Vagina (tissue), 2 donors: ENCODE measurements at regions not wholly inside any gene's neighbourhood (a gene's known extent, or its start where the extent isn't known, plus 50 kb on each side); places are given as distances from the start of the nearest gene placed in this dataset.

Experiments
- DNase-seq, 2 donors: peaks; one replicate each; pipeline ENCODE4 v3.0.0-alpha.2; 2017; ENCODE audit errors: extremely low spot score in 2 of 2
- H3K27ac ChIP-seq: fragments of 200-600 bp; sonication (generic); one replicate; pipeline ENCODE4 v1.5.1; 2019
- H3K27me3 ChIP-seq: fragments of 200-600 bp; sonication (generic); one replicate; pipeline ENCODE4 v1.5.1; 2019
- H3K36me3 ChIP-seq, 2 donors: fragments of 200-600 bp; sonication (generic); one replicate each; pipeline ENCODE4 v1.5.1; 2017 to 2019
- H3K4me1 ChIP-seq: fragments of 200-600 bp; sonication (generic); one replicate; pipeline ENCODE4 v1.5.1; 2019
- H3K4me3 ChIP-seq, 2 donors: fragments of 200-600 bp; sonication (generic); 1 replicate in 1 of 2; 2 replicates in 1 of 2; pipeline ENCODE4 v1.5.1; 2016 to 2019
- H3K9me3 ChIP-seq: fragments of 200-600 bp; sonication (generic); one replicate; pipeline ENCODE4 v1.5.1; 2019
- POLR2A ChIP-seq, 2 donors: fragments of 450-650 bp; IDR thresholded peaks; one replicate each; pipeline ENCODE4 v1.6.1; 2017; ENCODE audit warnings: antibody characterized with exemption in 2 of 2, mild to moderate bottlenecking in 2 of 2, moderate library complexity in 2 of 2
- POLR2AphosphoS5 ChIP-seq, 2 donors: sonication (generic); formaldehyde crosslinking; IDR thresholded peaks; one replicate each; pipeline ENCODE4 v1.9.0; 2017; ENCODE audit warnings: antibody characterized with exemption in 2 of 2, mild to moderate bottlenecking in 2 of 2, low read depth in 1 of 2; ENCODE audit not compliant: insufficient read depth in 1 of 2
- intact Hi-C: fragments of 100-400 bp; cut with DNase I; formaldehyde crosslinking; loops from one replicate; pipeline ENCODE4 v1.15.1; 2023
- TF ChIP-seq, protein P1 (sequence below), 3 experiments: fragments of 450-650 bp in 2 of 3; fragments of 200-600 bp in 1 of 3; sonication (generic) in 1 of 3; IDR thresholded peaks; one replicate each; pipeline ENCODE4 v1.5.1; 2017 to 2019; ENCODE audit warnings: antibody characterized with exemption in 3 of 3, mild to moderate bottlenecking in 2 of 3, moderate library complexity in 2 of 3

GRCh38 chr16:61580579-61580978 lies 455.7 kb downstream of the CDH8 start:
- DNase-seq = no peak
- no peaks in the 10 kb centered on the region for H3K9me3 ChIP-seq
- intact Hi-C loops = no loop called here
- TF ChIP-seq, protein P1, sequence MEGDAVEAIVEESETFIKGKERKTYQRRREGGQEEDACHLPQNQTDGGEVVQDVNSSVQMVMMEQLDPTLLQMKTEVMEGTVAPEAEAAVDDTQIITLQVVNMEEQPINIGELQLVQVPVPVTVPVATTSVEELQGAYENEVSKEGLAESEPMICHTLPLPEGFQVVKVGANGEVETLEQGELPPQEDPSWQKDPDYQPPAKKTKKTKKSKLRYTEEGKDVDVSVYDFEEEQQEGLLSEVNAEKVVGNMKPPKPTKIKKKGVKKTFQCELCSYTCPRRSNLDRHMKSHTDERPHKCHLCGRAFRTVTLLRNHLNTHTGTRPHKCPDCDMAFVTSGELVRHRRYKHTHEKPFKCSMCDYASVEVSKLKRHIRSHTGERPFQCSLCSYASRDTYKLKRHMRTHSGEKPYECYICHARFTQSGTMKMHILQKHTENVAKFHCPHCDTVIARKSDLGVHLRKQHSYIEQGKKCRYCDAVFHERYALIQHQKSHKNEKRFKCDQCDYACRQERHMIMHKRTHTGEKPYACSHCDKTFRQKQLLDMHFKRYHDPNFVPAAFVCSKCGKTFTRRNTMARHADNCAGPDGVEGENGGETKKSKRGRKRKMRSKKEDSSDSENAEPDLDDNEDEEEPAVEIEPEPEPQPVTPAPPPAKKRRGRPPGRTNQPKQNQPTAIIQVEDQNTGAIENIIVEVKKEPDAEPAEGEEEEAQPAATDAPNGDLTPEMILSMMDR (IDR thresholded peaks at IDR 0.05) = no peak
- TF ChIP-seq POLR2A (IDR thresholded peaks at IDR 0.05) (no peak), POLR2AphosphoS5 (IDR thresholded peaks at IDR 0.05; ENCODE audit: insufficient read depth in 1 of 2, low read depth in 1 of 2) (no peak)
- H3K36me3 ChIP-seq = no peaks in the 10 kb centered on the region
- H3K27ac ChIP-seq = no peak overlapping the region
- no peaks in the 10 kb centered on the region for H3K27me3 ChIP-seq
- H3K4me3 ChIP-seq = no peak overlapping the region
- no peaks in the 10 kb centered on the region for H3K4me1 ChIP-seq

DNA sequence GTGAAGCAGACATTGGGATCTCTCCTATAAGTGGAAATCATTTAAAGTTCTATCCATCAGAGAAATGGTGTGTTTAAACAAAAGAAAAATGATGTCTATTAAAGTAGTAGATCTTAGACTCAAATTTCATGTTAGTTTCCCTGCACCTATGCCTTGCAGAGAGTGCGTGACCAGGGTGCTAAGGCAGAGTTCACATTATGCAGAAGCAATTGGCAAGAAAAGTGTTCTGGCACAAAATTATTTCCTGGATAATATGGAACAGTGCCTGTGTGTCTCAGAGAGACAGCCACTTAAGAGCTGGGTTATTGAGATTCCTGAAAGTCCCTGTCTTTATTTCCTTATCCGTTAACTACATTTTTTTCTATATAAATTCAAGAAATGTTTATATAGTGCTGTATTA lies 457.0 kb downstream of the CDH8 start:
- intact Hi-C loops = no loop called here
- Histone ChIP-seq H3K27me3 (no peaks in the 10 kb centered on the region), H3K4me1 (no peaks in the 10 kb centered on the region), H3K9me3 (no peaks in the 10 kb centered on the region), H3K27ac (no peak overlapping the region), H3K36me3 (no peaks in the 10 kb centered on the region), H3K4me3 (no peak overlapping the region)
- no peak for TF ChIP-seq POLR2AphosphoS5 (IDR thresholded peaks at IDR 0.05; ENCODE audit: insufficient read depth in 1 of 2, low read depth in 1 of 2)
- TF ChIP-seq POLR2A (IDR thresholded peaks at IDR 0.05) = no peak
- TF ChIP-seq, protein P1 (IDR thresholded peaks at IDR 0.05) = no peak
- DNase-seq = no peak

DNA sequence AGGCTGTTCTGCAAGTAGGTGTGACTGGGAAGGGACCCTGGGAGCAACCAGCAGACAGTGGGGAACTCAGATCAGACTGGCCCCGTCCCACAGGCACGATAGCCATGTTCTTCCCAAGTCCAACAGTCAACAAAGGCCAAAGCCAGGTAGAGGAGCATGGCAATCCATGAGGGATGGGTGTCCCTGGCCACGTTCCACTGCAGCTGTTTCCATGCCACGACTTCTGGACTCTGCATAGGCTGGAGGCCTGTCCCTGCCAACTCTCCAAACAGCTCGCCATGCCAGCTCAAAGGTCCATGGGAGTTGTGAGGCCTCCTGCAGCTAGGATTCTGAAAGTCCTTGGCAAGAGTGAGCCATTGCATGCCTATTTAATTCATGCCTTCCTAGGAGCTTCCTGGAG lies 459.8 kb downstream of the CDH8 start:
- H3K27me3 ChIP-seq = no peaks in the 10 kb centered on the region
- intact Hi-C loops = no loop called here
- no peak overlapping the region for H3K4me3 ChIP-seq
- no peak for DNase-seq
- H3K27ac ChIP-seq = no peak overlapping the region
- TF ChIP-seq POLR2A (IDR thresholded peaks at IDR 0.05) = no peak
- TF ChIP-seq, protein P1 (IDR thresholded peaks at IDR 0.05) = no peak
- TF ChIP-seq POLR2AphosphoS5 (IDR thresholded peaks at IDR 0.05; ENCODE audit: insufficient read depth in 1 of 2, low read depth in 1 of 2) = no peak
- H3K9me3 ChIP-seq = no peaks in the 10 kb centered on the region
- no peaks in the 10 kb centered on the region for H3K4me1 ChIP-seq
- no peaks in the 10 kb centered on the region for H3K36me3 ChIP-seq

- H3K27me3 ChIP-seq = no peaks in the 10 kb centered on the region
- no peak for TF ChIP-seq POLR2A (IDR thresholded peaks at IDR 0.05)
- TF ChIP-seq POLR2AphosphoS5 (IDR thresholded peaks at IDR 0.05; ENCODE audit: insufficient read depth in 1 of 2, low read depth in 1 of 2) = no peak
- TF ChIP-seq, protein P1 (IDR thresholded peaks at IDR 0.05) = no peak
- H3K9me3 ChIP-seq = no peaks in the 10 kb centered on the region
- no peaks in the 10 kb centered on the region for H3K36me3 ChIP-seq
- no peak overlapping the region for H3K4me3 ChIP-seq
- no peak overlapping the region for H3K27ac ChIP-seq
- no peak for DNase-seq
- H3K4me1 ChIP-seq = no peaks in the 10 kb centered on the region
- intact Hi-C loops = no loop called here
These were observed 460.6 kb downstream of the CDH8 start for GRCh38 chr16:61575617-61576016.

DNA sequence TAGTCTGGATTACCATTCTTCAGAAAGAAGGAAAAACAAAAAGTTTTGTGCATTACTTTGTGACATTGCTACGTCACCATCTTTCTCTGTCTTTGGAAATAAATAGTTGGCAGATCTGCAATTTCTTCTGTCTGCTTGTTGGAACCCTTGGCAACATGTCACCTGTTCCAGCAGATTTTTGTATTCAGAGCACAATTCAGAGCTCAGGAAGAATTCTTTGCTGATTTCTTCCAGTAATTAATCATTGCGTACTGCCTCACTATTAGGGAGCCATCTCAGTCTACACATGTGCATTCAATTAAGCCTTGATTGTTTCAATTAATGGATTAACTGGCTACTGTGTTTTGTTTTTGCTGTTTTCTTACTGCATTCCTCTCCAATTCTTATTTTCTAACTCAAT lies 467.2 kb downstream of the CDH8 start:
- no peak overlapping the region for H3K4me3 ChIP-seq
- intact Hi-C loops = no loop called here
- no peaks in the 10 kb centered on the region for H3K27me3 ChIP-seq
- H3K27ac ChIP-seq = no peak overlapping the region
- H3K36me3 ChIP-seq = no peaks in the 10 kb centered on the region
- no peaks in the 10 kb centered on the region for H3K9me3 ChIP-seq
- no peak for DNase-seq
- TF ChIP-seq, protein P1 (IDR thresholded peaks at IDR 0.05) = no peak
- no peak for TF ChIP-seq POLR2A (IDR thresholded peaks at IDR 0.05)
- TF ChIP-seq POLR2AphosphoS5 (IDR thresholded peaks at IDR 0.05; ENCODE audit: insufficient read depth in 1 of 2, low read depth in 1 of 2) = no peak
- H3K4me1 ChIP-seq = no peaks in the 10 kb centered on the region
